GM21723 (cell line): ENCODE measurements at regions not wholly inside any gene's neighbourhood (a gene's known extent, or its start where the extent isn't known, plus 50 kb on each side); places are given as distances from the start of the nearest gene placed in this dataset.
"Not testable (repeated sequence)": the region's sequence is repeated elsewhere in the genome, so short reads cannot be mapped to it uniquely, and the experiment has no call there.

Source experiments
- ATAC-seq: cut with Tn5 transposase; IDR thresholded peaks from one replicate; pipeline ENCODE4 v1.9.1; 2021; ENCODE audit warnings: mild to moderate bottlenecking, moderate library complexity; ENCODE audit not compliant: unreplicated experiment

DNA sequence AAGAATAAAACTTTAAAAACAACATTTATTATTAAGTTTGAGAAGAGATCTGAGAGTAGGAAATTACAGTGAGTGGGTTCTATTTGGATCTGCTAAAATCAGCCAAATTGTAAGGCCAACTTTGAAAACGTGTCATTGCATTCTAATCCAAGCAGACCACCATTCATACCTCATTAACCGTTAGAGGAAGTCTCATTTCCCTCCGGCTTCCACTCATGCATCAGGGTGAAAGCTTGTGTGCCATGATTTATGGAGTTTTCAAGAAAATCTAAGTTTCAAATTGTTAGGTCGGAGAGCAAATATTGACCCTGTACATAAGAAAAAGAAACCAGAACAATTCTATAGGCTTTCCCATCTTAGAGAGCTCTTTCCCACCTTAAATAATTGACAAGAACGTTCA, 166.6 kb upstream of the NRG3 start:
- ATAC-seq = no peak

DNA sequence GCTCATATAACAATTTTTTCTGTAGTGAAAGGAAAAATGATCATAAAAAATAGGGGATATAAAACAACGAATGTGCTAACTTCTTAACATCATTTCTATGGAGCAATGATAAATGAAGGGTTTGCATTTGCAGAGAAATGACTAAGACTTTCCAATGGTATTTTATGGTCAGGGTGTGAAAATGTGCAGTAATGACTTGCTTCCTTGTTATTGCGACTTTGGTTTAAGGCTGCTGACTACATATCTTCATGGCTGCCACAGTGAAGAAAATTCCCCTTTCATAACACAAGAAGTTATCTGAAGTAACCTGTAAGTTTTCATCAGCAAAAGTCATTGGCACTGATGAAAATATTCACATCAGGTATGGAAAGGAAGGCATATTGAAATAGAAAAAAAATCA, 166.1 kb upstream of the NRG3 start:
- no peak for ATAC-seq

DNA sequence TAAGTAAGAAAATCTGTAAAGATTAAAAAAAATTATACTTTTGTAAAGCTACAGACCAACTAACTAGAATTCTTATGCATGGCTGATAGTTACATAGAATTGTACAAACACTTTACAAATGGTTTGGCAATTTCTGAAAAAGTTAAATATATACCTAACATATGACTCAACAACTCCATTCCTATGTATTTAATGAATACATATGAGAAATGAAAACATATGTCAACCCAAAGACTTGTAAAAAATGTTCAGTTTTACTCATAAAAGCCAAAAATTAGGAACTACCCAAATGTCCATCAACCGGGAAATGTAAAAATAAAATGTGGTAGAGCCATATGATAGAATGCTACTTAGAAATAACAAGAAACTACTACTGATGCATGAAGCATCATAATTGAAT, 152.6 kb upstream of the NRG3 start:
- ATAC-seq = no peak

- ATAC-seq = no peak
Measured at GRCh38 chr10:81724431-81724830, 150.6 kb upstream of the NRG3 start.

GRCh38 chr10:81725851-81726250, 149.1 kb upstream of the NRG3 start:
- ATAC-seq = no peak

GRCh38 chr10:81728692-81729091, 146.3 kb upstream of the NRG3 start:
- ATAC-seq = no peak

DNA sequence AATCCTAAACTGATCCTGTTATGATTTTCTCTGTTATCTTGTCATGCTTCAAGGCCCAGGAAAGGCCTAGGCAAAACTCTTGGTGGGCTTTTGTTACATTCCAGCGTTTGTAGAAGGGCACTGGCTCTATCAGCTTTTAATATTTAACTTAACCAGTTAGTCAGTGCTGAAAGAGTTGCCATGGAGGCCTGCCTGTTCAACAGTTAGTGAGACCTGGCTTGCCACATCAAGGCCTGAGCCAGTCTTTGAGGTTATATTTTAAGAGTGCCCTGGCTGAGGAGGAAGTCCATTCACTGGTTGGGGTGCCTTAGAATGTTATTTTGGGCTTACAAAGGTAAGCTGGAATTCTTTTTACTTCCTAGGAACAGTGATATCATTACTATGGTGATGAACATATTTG, 144.1 kb upstream of the NRG3 start:
- no peak for ATAC-seq

DNA sequence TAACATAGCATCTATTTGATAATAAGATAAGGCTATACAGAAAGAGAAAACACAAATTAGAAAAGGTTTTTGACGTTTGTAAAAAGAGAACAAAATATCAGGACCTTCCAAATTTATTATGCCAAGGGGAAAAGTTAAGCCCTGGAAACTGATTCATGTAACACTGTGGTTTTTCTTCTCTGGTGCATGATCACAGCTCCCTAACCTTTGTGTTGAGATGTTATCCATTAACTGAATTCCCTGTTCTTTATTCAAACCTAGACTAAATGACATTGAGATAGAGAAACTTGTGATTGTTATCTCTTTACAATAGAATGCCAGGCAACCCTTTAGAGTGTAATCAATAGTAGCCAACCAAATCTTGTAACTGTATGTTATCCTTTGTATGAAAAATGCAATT, 141.5 kb upstream of the NRG3 start:
- ATAC-seq = no peak

- not testable (repeated sequence) for ATAC-seq
Measured at GRCh38 chr10:81735167-81735566, 139.8 kb upstream of the NRG3 start.

- no peak for ATAC-seq
Measured at GRCh38 chr10:81759111-81759510, 115.9 kb upstream of the NRG3 start.

- ATAC-seq = no peak
Measured at GRCh38 chr10:81784111-81784597, 90.8 kb upstream of the NRG3 start.

GRCh38 chr10:81792729-81793128, 82.3 kb upstream of the NRG3 start:
- ATAC-seq = no peak

DNA sequence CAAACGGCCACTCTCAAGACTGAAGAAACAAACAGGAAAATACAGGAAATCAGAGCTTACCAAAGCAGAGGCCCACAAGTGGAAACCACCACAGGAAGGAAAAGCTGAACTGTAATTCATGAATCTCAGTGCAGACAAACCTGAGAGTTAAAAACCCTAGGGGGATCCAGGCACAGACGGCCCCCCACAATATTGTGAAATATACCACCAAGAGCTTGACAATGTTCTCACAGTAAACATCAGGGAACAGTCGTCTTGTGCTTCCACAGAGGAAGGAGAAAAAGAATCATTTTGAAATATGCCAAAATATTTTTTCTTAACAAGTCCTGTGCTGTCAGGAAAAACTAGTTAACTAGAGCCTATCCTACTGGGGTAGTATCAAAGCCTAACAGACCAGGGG, 68.2 kb upstream of the NRG3 start:
- ATAC-seq = no peak

- ATAC-seq = no peak
Measured at GRCh38 chr10:81814842-81815241, 60.2 kb upstream of the NRG3 start.

GRCh38 chr10:81817596-81818170, 57.3 kb upstream of the NRG3 start:
- no peak for ATAC-seq

DNA sequence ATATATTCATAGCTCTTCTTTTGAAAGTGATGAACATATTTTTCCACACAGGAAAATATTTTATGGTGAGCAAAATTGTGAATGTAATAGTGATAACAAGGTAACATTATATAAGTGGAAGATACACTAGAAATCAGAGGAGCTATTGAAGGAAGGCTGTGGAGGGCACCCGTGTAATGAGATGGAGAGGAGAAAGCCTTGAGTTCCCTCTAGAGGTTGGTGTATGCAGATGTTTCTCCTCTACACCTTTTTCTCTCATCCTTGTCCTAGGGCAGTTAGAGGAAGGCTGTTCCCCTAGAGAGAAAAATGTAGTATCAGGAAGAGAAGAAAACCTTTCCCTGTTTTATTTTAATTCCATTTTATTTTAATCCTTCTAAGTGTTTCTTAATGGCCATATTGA, 54.6 kb upstream of the NRG3 start:
- no peak for ATAC-seq
